ENCODE measurements at regions not wholly inside any gene's neighbourhood (a gene's known extent, or its start where the extent isn't known, plus 50 kb on each side); places are given as distances from the start of the nearest gene placed in this dataset.

DNA sequence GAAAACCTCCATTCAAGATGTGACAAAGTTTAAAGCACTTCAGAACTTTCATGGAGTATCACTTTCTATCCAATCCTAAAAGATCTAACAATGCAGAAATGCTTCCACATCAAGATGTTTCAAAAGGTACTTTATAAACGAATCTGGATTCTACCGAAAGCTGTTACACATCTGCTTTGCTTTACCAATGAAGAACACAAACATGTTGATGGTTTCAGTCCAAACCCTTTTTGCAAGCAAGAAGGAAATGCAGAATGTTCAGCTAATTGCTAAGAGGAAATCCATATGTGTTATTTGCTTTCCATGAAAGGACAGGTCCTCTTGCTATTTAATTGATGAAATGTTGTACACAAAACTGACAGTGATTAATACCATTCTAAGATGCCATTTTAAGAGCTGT, 419.6 kb downstream of the EFNA5 start:
- no peak overlapping the region for H3K27ac Mint-ChIP-seq (ENCODE audit: unreplicated experiment)
- no peak for DNase-seq (ENCODE audit: low spot score)

GRCh38 chr5:107248066-107248695, 422.6 kb downstream of the EFNA5 start:
- no peaks in the 10 kb centered on the region for H3K36me3 Mint-ChIP-seq (ENCODE audit: low read depth, unreplicated experiment)
- no peaks in the 10 kb centered on the region for H3K27me3 Mint-ChIP-seq (ENCODE audit: unreplicated experiment)
- no peaks in the 10 kb centered on the region for H3K9me3 Mint-ChIP-seq (ENCODE audit: unreplicated experiment)
- H3K4me1 Mint-ChIP-seq (ENCODE audit: unreplicated experiment): no peaks in the 10 kb centered on the region
- no peak overlapping the region for H3K4me3 Mint-ChIP-seq (ENCODE audit: unreplicated experiment)
- DNase-seq (ENCODE audit: low spot score): peak; percentile 73
- TF ChIP-seq CTCF (IDR thresholded peaks at IDR 0.05; ENCODE audit: unreplicated experiment): peak; percentile 94
- no peak overlapping the region for H3K27ac Mint-ChIP-seq (ENCODE audit: unreplicated experiment)

More for the DNA sequence above, 419.6 kb downstream of the EFNA5 start:
- Mint-ChIP-seq H3K4me1 (ENCODE audit: unreplicated experiment) (no peaks in the 10 kb centered on the region), H3K36me3 (ENCODE audit: low read depth, unreplicated experiment) (no peaks in the 10 kb centered on the region), H3K9me3 (ENCODE audit: unreplicated experiment) (no peaks in the 10 kb centered on the region), H3K4me3 (ENCODE audit: unreplicated experiment) (no peak overlapping the region), H3K27me3 (ENCODE audit: unreplicated experiment) (no peaks in the 10 kb centered on the region)
- no peak for TF ChIP-seq CTCF (IDR thresholded peaks at IDR 0.05; ENCODE audit: unreplicated experiment)

- Mint-ChIP-seq H3K27ac (ENCODE audit: unreplicated experiment) (no peak overlapping the region), H3K36me3 (ENCODE audit: low read depth, unreplicated experiment) (no peaks in the 10 kb centered on the region), H3K9me3 (ENCODE audit: unreplicated experiment) (no peaks in the 10 kb centered on the region), H3K4me1 (ENCODE audit: unreplicated experiment) (no peaks in the 10 kb centered on the region), H3K4me3 (ENCODE audit: unreplicated experiment) (no peak overlapping the region), H3K27me3 (ENCODE audit: unreplicated experiment) (no peaks in the 10 kb centered on the region)
- no peak for TF ChIP-seq CTCF (IDR thresholded peaks at IDR 0.05; ENCODE audit: unreplicated experiment)
- no peak for DNase-seq (ENCODE audit: low spot score)
These were observed 423.3 kb downstream of the EFNA5 start for GRCh38 chr5:107247427-107247826.

GRCh38 chr5:107243220-107243579, 427.5 kb downstream of the EFNA5 start:
- H3K36me3 Mint-ChIP-seq (ENCODE audit: low read depth, unreplicated experiment): no peaks in the 10 kb centered on the region
- no peaks in the 10 kb centered on the region for H3K4me1 Mint-ChIP-seq (ENCODE audit: unreplicated experiment)
- no peak overlapping the region for H3K4me3 Mint-ChIP-seq (ENCODE audit: unreplicated experiment)
- H3K27me3 Mint-ChIP-seq (ENCODE audit: unreplicated experiment): no peaks in the 10 kb centered on the region
- no peaks in the 10 kb centered on the region for H3K9me3 Mint-ChIP-seq (ENCODE audit: unreplicated experiment)
- DNase-seq (ENCODE audit: low spot score): no peak
- TF ChIP-seq CTCF (IDR thresholded peaks at IDR 0.05; ENCODE audit: unreplicated experiment): no peak
- H3K27ac Mint-ChIP-seq (ENCODE audit: unreplicated experiment): no peak overlapping the region

GRCh38 chr5:107242411-107243219, 428.1 kb downstream of the EFNA5 start:
- H3K27ac Mint-ChIP-seq (ENCODE audit: unreplicated experiment): no peak overlapping the region
- H3K27me3 Mint-ChIP-seq (ENCODE audit: unreplicated experiment): no peaks in the 10 kb centered on the region
- H3K36me3 Mint-ChIP-seq (ENCODE audit: low read depth, unreplicated experiment): no peaks in the 10 kb centered on the region
- H3K9me3 Mint-ChIP-seq (ENCODE audit: unreplicated experiment): no peaks in the 10 kb centered on the region
- DNase-seq (ENCODE audit: low spot score): no peak
- no peak for TF ChIP-seq CTCF (IDR thresholded peaks at IDR 0.05; ENCODE audit: unreplicated experiment)
- H3K4me1 Mint-ChIP-seq (ENCODE audit: unreplicated experiment): no peaks in the 10 kb centered on the region
- H3K4me3 Mint-ChIP-seq (ENCODE audit: unreplicated experiment): no peak overlapping the region

Data from endothelial cell (in vitro differentiated cells).